Astrocyte of the spinal cord (primary cell): ENCODE measurements at regions not wholly inside any gene's neighbourhood (a gene's known extent, or its start where the extent isn't known, plus 50 kb on each side); places are given as distances from the start of the nearest gene placed in this dataset.

Experiments
- DNase-seq: peaks from one replicate; pipeline ENCODE4 v3.0.0; 2011; ENCODE audit warnings: low read depth, low spot score
- H3K4me3 ChIP-seq: 2 replicates; pipeline ENCODE4 v1.5.1; 2011; ENCODE audit warnings: low read depth, mild to moderate bottlenecking, low read length, moderate library complexity
- in situ Hi-C: cut with HindIII; loops from 2 replicates; pipeline ENCODE4 v1.10.0; 2017; ENCODE audit warnings: low sequenced_read_pairs
- TF ChIP-seq, protein P1 (sequence below): IDR thresholded peaks from 2 replicates; pipeline ENCODE4 v1.5.1; 2012; ENCODE audit warnings: low read depth, mild to moderate bottlenecking, low read length, inconsistent platforms

- TF ChIP-seq, protein P1, sequence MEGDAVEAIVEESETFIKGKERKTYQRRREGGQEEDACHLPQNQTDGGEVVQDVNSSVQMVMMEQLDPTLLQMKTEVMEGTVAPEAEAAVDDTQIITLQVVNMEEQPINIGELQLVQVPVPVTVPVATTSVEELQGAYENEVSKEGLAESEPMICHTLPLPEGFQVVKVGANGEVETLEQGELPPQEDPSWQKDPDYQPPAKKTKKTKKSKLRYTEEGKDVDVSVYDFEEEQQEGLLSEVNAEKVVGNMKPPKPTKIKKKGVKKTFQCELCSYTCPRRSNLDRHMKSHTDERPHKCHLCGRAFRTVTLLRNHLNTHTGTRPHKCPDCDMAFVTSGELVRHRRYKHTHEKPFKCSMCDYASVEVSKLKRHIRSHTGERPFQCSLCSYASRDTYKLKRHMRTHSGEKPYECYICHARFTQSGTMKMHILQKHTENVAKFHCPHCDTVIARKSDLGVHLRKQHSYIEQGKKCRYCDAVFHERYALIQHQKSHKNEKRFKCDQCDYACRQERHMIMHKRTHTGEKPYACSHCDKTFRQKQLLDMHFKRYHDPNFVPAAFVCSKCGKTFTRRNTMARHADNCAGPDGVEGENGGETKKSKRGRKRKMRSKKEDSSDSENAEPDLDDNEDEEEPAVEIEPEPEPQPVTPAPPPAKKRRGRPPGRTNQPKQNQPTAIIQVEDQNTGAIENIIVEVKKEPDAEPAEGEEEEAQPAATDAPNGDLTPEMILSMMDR, result no peak
- in situ Hi-C loops, result no loop called here
- DNase-seq, result no peak
- H3K4me3 ChIP-seq, result no peak overlapping the region
These were observed 305.8 kb downstream of the EIPR1 start for GRCh38 chr2:3071685-3072263.

DNA sequence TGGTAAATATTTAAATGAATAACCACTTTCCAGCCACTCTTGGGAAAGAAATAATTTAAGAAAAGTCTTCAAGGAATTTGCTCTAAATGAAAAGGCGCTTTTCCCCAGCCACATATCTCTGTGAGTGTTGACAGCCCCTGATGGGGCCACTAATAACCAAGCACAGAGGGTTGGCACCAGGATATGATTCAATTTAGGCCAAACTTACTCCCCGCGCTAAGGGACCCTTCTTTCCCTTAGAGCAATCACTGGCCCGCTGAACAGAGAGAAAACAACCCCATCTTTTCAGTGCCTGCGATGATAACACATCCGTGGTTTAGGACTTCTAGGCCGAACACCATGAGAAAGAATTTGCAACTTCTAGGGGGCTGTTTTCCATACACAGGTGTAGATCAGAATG is 310.8 kb downstream of the EIPR1 start:
- H3K4me3 ChIP-seq, result no peak overlapping the region
- TF ChIP-seq, protein P1, result no peak
- no peak for DNase-seq
- in situ Hi-C loops, result no loop called here

DNA sequence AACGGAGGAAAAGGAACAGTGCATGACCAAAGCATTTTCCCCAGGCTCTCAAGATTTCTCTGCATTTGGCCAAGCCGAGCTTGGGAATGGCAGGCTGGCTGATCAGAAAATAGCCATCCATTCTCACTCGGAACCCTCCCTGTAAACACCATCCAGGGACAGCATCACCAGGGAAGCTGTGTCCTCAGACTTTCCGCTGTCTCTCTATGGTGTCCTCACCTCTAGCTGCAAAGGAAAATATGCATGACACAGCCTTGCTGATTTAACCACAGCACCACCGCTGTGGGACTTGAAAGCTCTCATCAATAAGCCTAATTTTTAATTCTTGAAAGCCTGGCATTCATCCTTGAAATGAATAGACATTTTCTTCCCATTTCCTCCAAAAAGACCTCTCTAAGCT is 311.7 kb downstream of the EIPR1 start:
- no peak overlapping the region for H3K4me3 ChIP-seq
- no peak for DNase-seq
- in situ Hi-C loops, result no loop called here
- TF ChIP-seq, protein P1, result no peak

GRCh38 chr2:3062476-3063260 is 314.9 kb downstream of the EIPR1 start:
- TF ChIP-seq, protein P1, result no peak
- DNase-seq, result no peak
- H3K4me3 ChIP-seq, result no peak overlapping the region
- in situ Hi-C loops, result no loop called here

DNA sequence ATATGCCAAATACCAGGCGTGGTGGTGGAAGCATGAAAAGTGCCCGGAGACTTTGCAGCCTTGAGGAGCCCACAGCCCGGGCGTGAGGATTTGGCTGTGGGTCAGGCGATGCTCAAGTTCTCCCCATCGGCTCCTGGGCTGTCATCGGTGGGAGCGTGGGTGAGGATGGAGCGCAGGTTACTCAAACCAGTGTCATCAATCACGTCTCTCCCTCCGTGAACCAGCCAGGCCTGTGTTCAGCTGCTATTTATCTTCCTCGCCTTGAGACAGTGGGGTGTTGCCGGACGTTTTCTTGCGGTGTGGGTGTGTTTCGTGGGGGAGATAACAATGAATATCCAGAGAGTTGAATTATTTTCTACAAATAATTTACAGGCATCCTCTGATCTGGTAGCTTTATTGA is 317.6 kb downstream of the EIPR1 start:
- no peak for DNase-seq
- TF ChIP-seq, protein P1, result no peak
- in situ Hi-C loops, result no loop called here
- no peak overlapping the region for H3K4me3 ChIP-seq

DNA sequence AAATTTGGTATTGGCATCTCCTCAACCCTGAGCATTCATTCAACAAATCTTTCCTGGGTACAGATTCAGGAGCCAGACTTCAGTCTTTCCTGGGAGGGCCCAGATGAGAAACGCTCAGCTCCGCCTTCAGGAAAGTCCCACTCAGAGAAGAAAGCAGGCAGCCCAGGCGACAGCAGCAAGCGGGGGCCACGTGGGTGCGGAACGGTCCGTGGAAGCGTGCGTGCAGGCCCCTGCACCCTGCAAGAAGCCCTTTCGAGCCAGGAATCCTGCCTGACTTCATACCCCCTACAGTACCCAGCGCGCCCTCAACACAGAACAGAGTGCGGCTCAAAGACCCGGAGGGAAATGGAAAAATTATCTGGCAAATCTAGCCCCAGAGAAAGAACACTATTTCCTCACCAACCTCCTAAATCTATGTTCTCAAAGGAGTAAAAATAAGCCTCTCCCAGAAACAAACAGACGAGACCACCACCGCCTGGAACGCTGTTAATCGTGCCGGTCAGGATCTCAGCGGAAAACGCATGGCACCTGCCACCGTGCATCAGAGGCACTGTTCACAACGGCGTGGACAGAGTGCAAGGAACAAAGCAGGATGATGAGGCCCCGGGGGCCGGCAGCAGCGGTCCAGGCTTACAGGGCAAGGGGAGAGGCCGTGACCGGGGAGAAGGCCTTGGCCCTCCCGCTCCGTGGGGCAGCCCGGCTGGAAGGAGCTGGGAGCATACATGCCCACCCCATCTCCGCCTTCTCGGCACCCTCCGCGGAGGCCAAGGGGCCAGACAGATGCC is 318.3 kb downstream of the EIPR1 start:
- TF ChIP-seq, protein P1, result no peak
- no peak for DNase-seq
- in situ Hi-C loops, result no loop called here
- no peak overlapping the region for H3K4me3 ChIP-seq
